ENCODE measurements at regions not wholly inside any gene's neighbourhood (a gene's known extent, or its start where the extent isn't known, plus 50 kb on each side); places are given as distances from the start of the nearest gene placed in this dataset.

GRCh38 chr14:84804468-84804867, 725.5 kb upstream of the FLRT2 start:
- no peak for DNase-seq

- DNase-seq, result no peak
Observed at GRCh38 chr14:84804895-84805294, 725.0 kb upstream of the FLRT2 start.

- DNase-seq, result no peak
Observed at GRCh38 chr14:84806181-84806580, 723.8 kb upstream of the FLRT2 start.

GRCh38 chr14:84806622-84807021, 723.3 kb upstream of the FLRT2 start:
- DNase-seq, result no peak

- DNase-seq, result no peak
Observed at GRCh38 chr14:84807673-84808072, 722.3 kb upstream of the FLRT2 start.

GRCh38 chr14:84809158-84809557, 720.8 kb upstream of the FLRT2 start:
- DNase-seq, result no peak

- DNase-seq, result no peak
Observed at GRCh38 chr14:84814391-84814790, 715.6 kb upstream of the FLRT2 start.

- DNase-seq, result no peak
Observed at GRCh38 chr14:84819528-84819927, 710.4 kb upstream of the FLRT2 start.

GRCh38 chr14:84825481-84826251, 704.3 kb upstream of the FLRT2 start:
- no peak for DNase-seq

- DNase-seq, result no peak
Observed at GRCh38 chr14:84826294-84826693, 703.6 kb upstream of the FLRT2 start.

- DNase-seq, result no peak
Observed at GRCh38 chr14:84850595-84850994, 679.3 kb upstream of the FLRT2 start.

GRCh38 chr14:84856751-84857534, 673.0 kb upstream of the FLRT2 start:
- DNase-seq, result no peak

GRCh38 chr14:84857571-84857970, 672.4 kb upstream of the FLRT2 start:
- DNase-seq, result no peak

- no peak for DNase-seq
Observed at GRCh38 chr14:84859116-84859515, 670.8 kb upstream of the FLRT2 start.

GRCh38 chr14:84864548-84865271, 665.2 kb upstream of the FLRT2 start:
- DNase-seq, result no peak

- DNase-seq, result no peak
Observed at GRCh38 chr14:84871734-84872133, 658.2 kb upstream of the FLRT2 start.

- DNase-seq, result peak; percentile 11
Observed at GRCh38 chr14:84874436-84874835, 655.5 kb upstream of the FLRT2 start.

GRCh38 chr14:84877061-84877460, 652.9 kb upstream of the FLRT2 start:
- DNase-seq, result no peak

GRCh38 chr14:84882830-84883229, 647.1 kb upstream of the FLRT2 start:
- DNase-seq, result no peak

- DNase-seq, result no peak
Observed at GRCh38 chr14:84885061-84885460, 644.9 kb upstream of the FLRT2 start.

GRCh38 chr14:84891404-84891803, 638.5 kb upstream of the FLRT2 start:
- DNase-seq, result no peak

GRCh38 chr14:84894254-84894653, 635.7 kb upstream of the FLRT2 start:
- DNase-seq, result peak; percentile 63

GRCh38 chr14:84922370-84922769, 607.6 kb upstream of the FLRT2 start:
- no peak for DNase-seq

GRCh38 chr14:84926656-84927055, 603.3 kb upstream of the FLRT2 start:
- DNase-seq, result no peak
